Smooth muscle cell (in vitro differentiated cells): ENCODE measurements at regions not wholly inside any gene's neighbourhood (a gene's known extent, or its start where the extent isn't known, plus 50 kb on each side); places are given as distances from the start of the nearest gene placed in this dataset.

Experiments
- DNase-seq: peaks from one replicate; lab custom pipeline; 2025; ENCODE audit not compliant: unreplicated experiment; lab: John Stamatoyannopoulos, UW
- H2AFZ ChIP-seq: fragments of 200-600 bp; sonication (generic); 2 replicates; pipeline ENCODE4 v1.6.0; 2016; ENCODE audit warnings: antibody characterized with exemption, low read depth, mild to moderate bottlenecking
- H3F3A ChIP-seq: fragments of 200-600 bp; sonication (generic); 2 replicates; pipeline ENCODE4 v1.6.0; 2017; ENCODE audit warnings: antibody characterized with exemption, low read depth
- H3K27ac ChIP-seq: fragments of 200-600 bp; sonication (generic); 2 replicates; pipeline ENCODE4 v1.5.1; 2016; ENCODE audit warnings: low read depth, mild to moderate bottlenecking
- H3K27me3 ChIP-seq: fragments of 200-600 bp; sonication (generic); 2 replicates; pipeline ENCODE4 v1.6.1; 2016; ENCODE audit warnings: low read depth, mild to moderate bottlenecking
- H3K36me3 ChIP-seq: fragments of 200-600 bp; sonication (generic); 2 replicates; pipeline ENCODE4 v1.5.1; 2016; ENCODE audit warnings: low read depth
- H3K4me1 ChIP-seq: fragments of 200-600 bp; sonication (generic); 2 replicates; pipeline ENCODE4 v1.5.1; 2016; ENCODE audit warnings: low read depth
- H3K4me2 ChIP-seq: fragments of 200-600 bp; sonication (generic); 2 replicates; pipeline ENCODE4 v1.6.0; 2016; ENCODE audit warnings: mild to moderate bottlenecking
- H3K4me3 ChIP-seq: fragments of 200-600 bp; sonication (generic); 2 replicates; pipeline ENCODE4 v1.5.1; 2016; ENCODE audit warnings: mild to moderate bottlenecking
- H3K79me2 ChIP-seq: fragments of 200-600 bp; sonication (generic); 2 replicates; pipeline ENCODE4 v1.6.0; 2016; ENCODE audit warnings: low read depth, mild to moderate bottlenecking
- H3K9ac ChIP-seq: fragments of 200-600 bp; sonication (generic); 2 replicates; pipeline ENCODE4 v1.6.0; 2016; ENCODE audit warnings: low read depth
- H3K9me3 ChIP-seq: fragments of 200-600 bp; sonication (generic); replicated peaks from 2 replicates; pipeline ENCODE4 v1.5.1; 2016; ENCODE audit warnings: low read depth
- H4K20me1 ChIP-seq: fragments of 200-600 bp; sonication (generic); 2 replicates; pipeline ENCODE4 v1.6.0; 2016; ENCODE audit warnings: low read depth
- CTCF ChIP-seq: fragments of 200-600 bp; sonication (generic); IDR thresholded peaks from 2 replicates; pipeline ENCODE4 v1.5.1; 2017; ENCODE audit warnings: borderline replicate concordance, mild to moderate bottlenecking, antibody characterized with exemption; ENCODE audit not compliant: insufficient read depth, poor library complexity, severe bottlenecking
- WGBS: methylation state at CpG from one replicate; pipeline ENCODE4 v1.1.7; 2016; ENCODE audit warnings: low lambda C conversion rate; 5-methylcytosine and 5-hydroxymethylcytosine counted together

DNA sequence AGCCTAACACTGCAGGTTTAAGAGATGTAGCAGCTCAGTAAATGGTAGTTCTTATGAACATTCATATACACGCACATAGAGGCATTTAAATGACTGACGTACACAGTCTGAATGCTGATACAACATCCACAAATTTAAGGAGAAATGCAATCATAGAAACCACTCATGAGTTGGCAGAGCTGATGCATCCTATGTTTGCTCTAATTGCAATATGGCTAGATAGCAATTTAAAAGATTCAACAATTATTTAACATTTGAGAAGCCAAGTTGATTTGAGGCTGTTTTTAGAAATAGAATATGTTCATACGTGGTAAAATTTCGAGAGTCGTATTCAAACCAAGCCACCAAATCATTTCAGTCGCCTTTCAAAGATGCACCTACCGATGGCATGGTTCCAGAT lies 135.6 kb downstream of the PFKFB3 start:
- Histone ChIP-seq H3K79me2 (no peaks in the 10 kb centered on the region), H3K4me2 (no peak overlapping the region), H4K20me1 (no peaks in the 10 kb centered on the region), H3K4me1 (no peaks in the 10 kb centered on the region), H2AFZ (no peak overlapping the region), H3K27ac (no peak overlapping the region), H3K36me3 (no peaks in the 10 kb centered on the region), H3K4me3 (no peak overlapping the region), H3K9ac (no peak overlapping the region), H3F3A (no peaks in the 10 kb centered on the region), H3K27me3 (no peaks in the 10 kb centered on the region), H3K9me3 (no peaks in the 10 kb centered on the region)
- WGBS, result 85% methylated on average over 7 of the region's 7 CpGs
- DNase-seq, result no peak
- TF ChIP-seq CTCF, result no peak

GRCh38 chr10:6339891-6340290 lies 137.2 kb downstream of the PFKFB3 start:
- no peak overlapping the region for H3K27ac ChIP-seq
- H2AFZ ChIP-seq, result no peak overlapping the region
- H3K4me2 ChIP-seq, result no peak overlapping the region
- H3K27me3 ChIP-seq, result no peaks in the 10 kb centered on the region
- no peak overlapping the region for H3K9ac ChIP-seq
- H4K20me1 ChIP-seq, result no peaks in the 10 kb centered on the region
- TF ChIP-seq CTCF, result no peak
- no peaks in the 10 kb centered on the region for H3K4me1 ChIP-seq
- no peaks in the 10 kb centered on the region for H3K79me2 ChIP-seq
- H3K36me3 ChIP-seq, result no peaks in the 10 kb centered on the region
- no peaks in the 10 kb centered on the region for H3F3A ChIP-seq
- H3K9me3 ChIP-seq, result no peaks in the 10 kb centered on the region
- 90% methylated on average over 5 of the region's 5 CpGs for WGBS
- no peak overlapping the region for H3K4me3 ChIP-seq
- DNase-seq, result no peak

DNA sequence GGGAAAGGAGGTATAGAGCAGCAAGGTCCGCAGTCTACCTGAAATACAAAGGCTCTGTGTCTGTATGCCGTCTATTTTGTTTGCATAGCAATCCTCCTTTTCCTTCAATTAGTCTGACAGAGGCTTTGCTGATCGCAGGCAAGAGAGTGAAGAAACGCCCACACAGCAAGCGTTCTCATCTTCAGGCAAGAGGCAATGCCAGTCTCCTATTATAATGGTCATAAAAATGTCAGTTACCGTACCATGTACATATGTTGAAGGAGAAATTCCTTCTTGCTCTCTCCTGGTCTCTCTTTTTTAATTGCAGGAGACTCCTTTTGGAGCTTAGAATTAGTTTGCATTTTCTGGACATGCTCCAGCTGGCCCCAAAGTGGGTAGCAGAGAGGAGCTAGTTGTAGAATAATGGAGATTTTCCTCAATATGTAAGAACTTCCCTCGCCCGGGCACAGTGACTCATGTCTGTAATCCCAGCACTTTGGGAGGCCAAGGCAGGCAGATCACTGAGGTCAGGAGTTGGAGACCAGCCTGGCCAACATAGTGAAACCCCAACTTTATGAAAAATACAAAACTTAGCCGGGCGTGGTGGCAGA lies 139.5 kb downstream of the PFKFB3 start:
- no peaks in the 10 kb centered on the region for H3K36me3 ChIP-seq
- H3K9me3 ChIP-seq, result no peaks in the 10 kb centered on the region
- no peak overlapping the region for H3K27ac ChIP-seq
- H3K9ac ChIP-seq, result no peak overlapping the region
- no peak overlapping the region for H3K4me3 ChIP-seq
- H3K4me1 ChIP-seq, result no peaks in the 10 kb centered on the region
- no peak for TF ChIP-seq CTCF
- no peak overlapping the region for H2AFZ ChIP-seq
- DNase-seq, result no peak
- no peaks in the 10 kb centered on the region for H3F3A ChIP-seq
- 54% methylated on average over 10 of the region's 10 CpGs for whole genome bisulfite sequencing
- H3K79me2 ChIP-seq, result no peaks in the 10 kb centered on the region
- H3K27me3 ChIP-seq, result no peaks in the 10 kb centered on the region
- H3K4me2 ChIP-seq, result peak overlapping the region; percentile 0
- H4K20me1 ChIP-seq, result no peaks in the 10 kb centered on the region

- 96% methylated on average over 7 of the region's 7 CpGs for WGBS
- TF ChIP-seq CTCF, result no peak
- H3K4me2 ChIP-seq, result no peak overlapping the region
- no peaks in the 10 kb centered on the region for H3K27me3 ChIP-seq
- H4K20me1 ChIP-seq, result no peaks in the 10 kb centered on the region
- H3K9me3 ChIP-seq, result no peaks in the 10 kb centered on the region
- no peak overlapping the region for H3K4me3 ChIP-seq
- no peaks in the 10 kb centered on the region for H3K79me2 ChIP-seq
- no peak overlapping the region for H2AFZ ChIP-seq
- H3F3A ChIP-seq, result no peaks in the 10 kb centered on the region
- no peak overlapping the region for H3K9ac ChIP-seq
- no peaks in the 10 kb centered on the region for H3K4me1 ChIP-seq
- H3K36me3 ChIP-seq, result no peaks in the 10 kb centered on the region
- DNase-seq, result no peak
- H3K27ac ChIP-seq, result no peak overlapping the region
These were observed 140.7 kb downstream of the PFKFB3 start for GRCh38 chr10:6343305-6344010.
